22Rv1 (cell line): ENCODE measurements at regions not wholly inside any gene's neighbourhood (a gene's known extent, or its start where the extent isn't known, plus 50 kb on each side); places are given as distances from the start of the nearest gene placed in this dataset.

Experiments
- H3K27ac ChIP-seq: fragments of 450-650 bp; 2 replicates; pipeline ENCODE4 v1.5.1; 2017
- CTCF ChIP-seq: fragments of 450-650 bp; IDR thresholded peaks from 2 replicates; pipeline ENCODE4 v1.5.1; 2017; ENCODE audit warnings: mild to moderate bottlenecking
- ZFX ChIP-seq: fragments of 450-650 bp; IDR thresholded peaks from 2 replicates; pipeline ENCODE4 v1.6.1; 2017; ENCODE audit warnings: antibody characterized with exemption, borderline replicate concordance

DNA sequence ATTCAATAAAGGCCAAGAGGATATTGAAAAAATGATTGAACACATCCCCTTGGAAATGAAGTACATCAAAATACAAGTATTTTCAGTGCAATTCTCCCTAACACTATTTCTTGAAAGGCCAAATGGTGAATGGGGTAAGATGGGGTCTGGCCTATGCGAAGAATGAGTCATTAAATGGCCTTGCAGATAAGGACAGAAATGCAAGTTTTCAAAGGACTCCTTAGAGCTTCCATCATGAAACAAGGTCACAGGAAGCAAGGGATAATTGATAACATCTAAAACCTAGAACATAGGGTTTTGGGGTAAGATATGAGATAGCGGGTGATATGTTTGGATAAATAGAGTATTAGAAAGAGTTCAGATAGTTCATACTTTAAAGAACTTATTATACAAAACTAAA is 109.3 kb upstream of the ABCB5 start:
- no peak for TF ChIP-seq CTCF
- no peak for TF ChIP-seq ZFX
- no peak overlapping the region for H3K27ac ChIP-seq

DNA sequence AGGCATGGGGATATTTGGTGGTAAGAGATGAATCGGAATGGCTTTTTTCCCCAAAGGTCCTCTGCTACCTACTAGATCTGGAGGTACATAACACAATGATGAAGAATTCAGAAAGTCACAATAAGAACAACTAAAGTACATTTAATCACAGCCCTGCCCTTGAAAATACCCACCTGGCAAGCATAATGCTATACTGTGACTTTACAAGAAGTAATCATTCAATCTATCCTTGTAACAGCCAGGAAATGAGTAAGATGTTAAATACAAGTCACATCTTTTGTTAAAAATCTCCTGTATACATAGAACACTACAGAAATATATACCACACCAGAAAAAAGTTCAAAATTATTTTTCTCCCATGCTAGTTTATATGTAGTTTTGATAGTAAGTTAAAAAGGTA is 108.3 kb upstream of the ABCB5 start:
- H3K27ac ChIP-seq: no peak overlapping the region
- TF ChIP-seq ZFX (no peak), CTCF (no peak)

DNA sequence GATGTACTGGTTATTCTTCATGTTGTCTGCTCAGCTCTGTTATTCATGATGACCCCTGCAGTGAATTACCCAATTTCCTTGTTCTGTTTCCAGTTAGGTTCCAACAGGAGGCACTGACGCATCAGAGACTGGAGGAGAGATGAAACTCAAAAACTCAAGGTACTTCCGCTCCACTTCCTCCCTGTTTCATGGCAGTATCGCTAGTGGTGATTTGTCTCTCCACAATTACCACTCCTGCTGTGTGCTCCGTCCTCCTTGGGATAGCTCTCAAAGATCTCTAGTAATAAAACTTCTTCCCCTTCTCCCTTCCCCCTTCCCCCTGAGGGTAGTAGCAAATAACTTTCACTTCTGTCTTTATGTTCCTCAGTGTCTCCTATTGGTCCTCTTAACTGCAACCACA is 107.4 kb upstream of the ABCB5 start:
- no peak overlapping the region for H3K27ac ChIP-seq
- TF ChIP-seq CTCF (no peak), ZFX (no peak)

- no peak for TF ChIP-seq CTCF
- TF ChIP-seq ZFX: no peak
- no peak overlapping the region for H3K27ac ChIP-seq
Observed at GRCh38 chr7:20509892-20510572, 105.4 kb upstream of the ABCB5 start.

GRCh38 chr7:20510573-20510900 is 104.9 kb upstream of the ABCB5 start:
- TF ChIP-seq ZFX (no peak), CTCF (no peak)
- H3K27ac ChIP-seq: no peak overlapping the region

DNA sequence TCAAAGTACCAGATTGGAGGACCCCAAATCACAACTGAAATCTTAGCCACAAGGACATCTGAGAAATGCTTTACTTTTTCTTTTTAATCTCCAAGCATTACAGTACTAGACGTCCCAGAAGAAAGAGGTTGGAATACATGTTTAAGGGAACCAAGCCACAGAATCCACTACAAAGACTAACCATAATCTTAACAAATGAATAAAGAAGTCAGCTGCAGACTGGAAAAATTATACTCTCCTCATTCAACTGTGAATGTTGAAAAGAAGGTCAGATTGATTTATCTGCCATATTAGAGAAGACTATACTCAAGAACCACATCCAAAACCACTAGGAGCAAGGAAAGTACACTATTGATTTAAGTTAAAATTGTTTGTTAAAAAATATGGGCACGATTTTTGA is 102.1 kb upstream of the ABCB5 start:
- TF ChIP-seq ZFX: no peak
- TF ChIP-seq CTCF: no peak
- no peak overlapping the region for H3K27ac ChIP-seq

DNA sequence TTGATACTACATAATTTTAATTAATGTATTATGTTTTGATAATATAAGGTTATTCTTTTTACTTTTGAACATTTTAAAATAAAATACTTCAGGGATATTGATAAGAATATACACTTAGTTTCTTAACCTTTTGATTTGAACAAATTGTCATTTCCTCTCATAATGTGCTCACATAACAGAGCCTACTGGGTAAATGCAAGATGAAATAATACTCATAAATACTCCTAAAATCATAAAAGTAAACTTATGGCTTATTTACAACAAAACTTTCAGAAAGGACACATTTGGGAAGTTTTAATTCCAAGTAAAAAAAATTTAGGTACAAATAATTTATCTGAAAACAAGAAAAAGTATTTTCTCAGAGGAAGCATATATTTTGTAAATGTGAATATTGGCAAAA is 101.6 kb upstream of the ABCB5 start:
- TF ChIP-seq CTCF (no peak), ZFX (no peak)

More for the DNA sequence above, 101.6 kb upstream of the ABCB5 start:
- no peak overlapping the region for H3K27ac ChIP-seq
